Endodermal cell (in vitro differentiated cells): ENCODE measurements at regions not wholly inside any gene's neighbourhood (a gene's known extent, or its start where the extent isn't known, plus 50 kb on each side); places are given as distances from the start of the nearest gene placed in this dataset.

Experiments
- DNase-seq: peaks from one replicate; pipeline ENCODE4 v3.0.0-alpha.2; 2017
- H3K27ac ChIP-seq: 2 replicates; pipeline ENCODE4 v1.5.1; 2013; ENCODE audit warnings: mild to moderate bottlenecking, low read depth, low read length, moderate library complexity
- H3K27me3 ChIP-seq: 2 replicates; pipeline ENCODE4 v1.6.1; 2013; ENCODE audit warnings: mild to moderate bottlenecking, low read length, moderate library complexity; ENCODE audit not compliant: insufficient read depth, control insufficient read depth, poor library complexity, severe bottlenecking
- H3K36me3 ChIP-seq: 2 replicates; pipeline ENCODE4 v1.7.0; 2013; ENCODE audit warnings: mild to moderate bottlenecking, low read length, moderate library complexity; ENCODE audit not compliant: control insufficient read depth, insufficient read depth
- H3K4me1 ChIP-seq: one replicate; pipeline ENCODE4 v1.7.0; 2013; ENCODE audit warnings: low read length; ENCODE audit not compliant: control insufficient read depth, insufficient read depth
- H3K4me3 ChIP-seq: 2 replicates; pipeline ENCODE4 v1.5.1; 2013; ENCODE audit warnings: mild to moderate bottlenecking, low read length, moderate library complexity
- H3K9ac ChIP-seq: 2 replicates; pipeline ENCODE4 v1.6.1; 2013; ENCODE audit warnings: mild to moderate bottlenecking, low read length, moderate library complexity; ENCODE audit not compliant: poor library complexity, severe bottlenecking; ENCODE audit errors: extremely low read depth
- H3K9me3 ChIP-seq: 2 replicates; pipeline ENCODE4 v1.6.1; 2013; ENCODE audit warnings: mild to moderate bottlenecking, low read length, moderate library complexity; ENCODE audit not compliant: control insufficient read depth
- H3K27ac Mint-ChIP-seq: 2 replicates; pipeline ENCODE4 v1.8.0; 2020; ENCODE audit warnings: mixed read lengths
- H3K27me3 Mint-ChIP-seq: 2 replicates; pipeline ENCODE4 v1.8.0; 2021; ENCODE audit warnings: mild to moderate bottlenecking, mixed read lengths; ENCODE audit not compliant: insufficient read depth
- H3K36me3 Mint-ChIP-seq: 2 replicates; pipeline ENCODE4 v1.8.0; 2020; ENCODE audit warnings: low read depth, mixed read lengths
- H3K4me1 Mint-ChIP-seq: 2 replicates; pipeline ENCODE4 v1.8.0; 2020; ENCODE audit warnings: mixed read lengths
- H3K4me3 Mint-ChIP-seq: 2 replicates; pipeline ENCODE4 v1.8.0; 2020; ENCODE audit warnings: mild to moderate bottlenecking, moderate library complexity, mixed read lengths
- H3K9me3 Mint-ChIP-seq: 2 replicates; pipeline ENCODE4 v1.8.0; 2020; ENCODE audit warnings: mild to moderate bottlenecking, mixed read lengths
- WGBS, 2 experiments: methylation state at CpG; one replicate each; pipeline versions ENCODE4 v1.1.5 to v1.1.7; 2013; ENCODE audit warnings: missing lambda C conversion rate in 2 of 2, mixed read lengths in 1 of 2; ENCODE audit not compliant: insufficient coverage in 1 of 2, insufficient read length in 1 of 2; 5-methylcytosine and 5-hydroxymethylcytosine counted together
- TF ChIP-seq, protein P1 (sequence below): fragments of 200-600 bp; sonication (generic); conservative IDR thresholded peaks from 2 replicates; pipeline ENCODE4 v1.5.0; 2021; ENCODE audit warnings: antibody characterized with exemption, mild to moderate bottlenecking

DNA sequence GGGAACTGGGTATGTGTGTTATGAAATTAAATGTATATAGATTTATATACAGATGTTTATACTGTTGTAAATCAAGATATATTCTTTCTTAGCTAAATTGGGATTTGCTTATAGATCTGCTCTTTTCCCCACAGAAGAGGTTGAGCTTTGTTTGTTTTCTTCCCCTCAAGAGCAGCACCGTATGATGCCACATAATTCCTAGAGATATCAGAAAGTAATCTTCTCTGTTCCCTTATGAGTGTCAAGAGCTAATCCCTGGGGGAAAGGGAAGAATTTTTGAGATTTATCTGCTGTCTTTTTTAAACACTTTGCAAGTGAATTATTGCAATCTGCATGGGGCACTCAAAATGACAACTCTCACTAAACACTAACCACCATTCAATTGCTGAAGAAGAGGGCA, 68.7 kb upstream of the SP4 start:
- WGBS, 2 experiments: 56% methylated on average over 1 of the region's 1 CpG; no CpG with 5 or more reads in 1 of the 2 experiments
- TF ChIP-seq, protein P1, sequence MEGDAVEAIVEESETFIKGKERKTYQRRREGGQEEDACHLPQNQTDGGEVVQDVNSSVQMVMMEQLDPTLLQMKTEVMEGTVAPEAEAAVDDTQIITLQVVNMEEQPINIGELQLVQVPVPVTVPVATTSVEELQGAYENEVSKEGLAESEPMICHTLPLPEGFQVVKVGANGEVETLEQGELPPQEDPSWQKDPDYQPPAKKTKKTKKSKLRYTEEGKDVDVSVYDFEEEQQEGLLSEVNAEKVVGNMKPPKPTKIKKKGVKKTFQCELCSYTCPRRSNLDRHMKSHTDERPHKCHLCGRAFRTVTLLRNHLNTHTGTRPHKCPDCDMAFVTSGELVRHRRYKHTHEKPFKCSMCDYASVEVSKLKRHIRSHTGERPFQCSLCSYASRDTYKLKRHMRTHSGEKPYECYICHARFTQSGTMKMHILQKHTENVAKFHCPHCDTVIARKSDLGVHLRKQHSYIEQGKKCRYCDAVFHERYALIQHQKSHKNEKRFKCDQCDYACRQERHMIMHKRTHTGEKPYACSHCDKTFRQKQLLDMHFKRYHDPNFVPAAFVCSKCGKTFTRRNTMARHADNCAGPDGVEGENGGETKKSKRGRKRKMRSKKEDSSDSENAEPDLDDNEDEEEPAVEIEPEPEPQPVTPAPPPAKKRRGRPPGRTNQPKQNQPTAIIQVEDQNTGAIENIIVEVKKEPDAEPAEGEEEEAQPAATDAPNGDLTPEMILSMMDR: no peak

DNA sequence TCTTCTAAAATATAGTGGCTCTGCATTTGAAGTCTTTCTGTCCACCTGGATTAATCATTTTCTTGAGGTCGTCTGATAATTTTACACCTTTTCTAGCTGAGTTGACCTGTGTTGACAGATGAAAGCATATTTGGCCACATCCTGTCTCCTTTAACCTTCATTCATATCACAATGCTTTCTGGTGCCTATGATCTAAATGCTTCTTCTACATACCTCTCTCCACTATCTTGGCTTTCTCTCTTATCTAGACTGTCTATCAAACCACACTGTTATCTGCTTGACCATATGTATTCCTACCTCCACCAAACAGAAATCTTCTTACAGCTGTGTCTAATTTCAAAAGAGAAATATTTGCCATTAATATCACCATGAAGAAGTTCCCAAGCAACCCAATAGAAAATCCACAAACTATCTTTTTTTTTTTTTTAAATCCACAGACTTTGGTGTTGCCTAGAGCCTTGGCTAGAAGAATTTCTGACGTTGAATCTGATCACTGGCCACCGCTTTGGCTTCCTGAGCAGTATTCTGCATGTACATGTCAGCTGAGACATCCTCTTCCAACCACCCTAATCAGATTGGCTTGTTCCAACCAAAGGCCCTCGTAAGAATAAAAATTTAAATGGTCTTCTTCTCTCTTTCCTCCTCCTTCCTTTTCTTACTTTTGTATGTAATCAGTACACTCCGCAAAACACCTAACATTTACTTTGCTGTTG, 66.3 kb upstream of the SP4 start:
- no peaks in the 10 kb centered on the region for H3K36me3 Mint-ChIP-seq
- no peaks in the 10 kb centered on the region for H3K36me3 ChIP-seq
- peaks cover 2% of the 10 kb centered on the region for H3K27me3 Mint-ChIP-seq
- no peaks in the 10 kb centered on the region for H3K27me3 ChIP-seq
- H3K4me3 ChIP-seq: no peak overlapping the region
- no peaks in the 10 kb centered on the region for H3K4me1 ChIP-seq
- H3K9me3 ChIP-seq: peaks cover 11% of the 10 kb centered on the region
- no peaks in the 10 kb centered on the region for H3K9me3 Mint-ChIP-seq
- no peak overlapping the region for H3K9ac ChIP-seq
- H3K4me1 Mint-ChIP-seq: peaks cover 5% of the 10 kb centered on the region
- H3K27ac Mint-ChIP-seq: no peak overlapping the region
- TF ChIP-seq, protein P1: no peak
- no peak overlapping the region for H3K4me3 Mint-ChIP-seq
- no peak overlapping the region for H3K27ac ChIP-seq
- WGBS, 2 experiments: 95 to 98% methylated on average over 4 of the region's 5 CpGs
- no peak for DNase-seq

More for the DNA sequence above, 68.7 kb upstream of the SP4 start:
- Mint-ChIP-seq H3K27me3 (peaks cover 2% of the 10 kb centered on the region), H3K4me1 (peaks cover 5% of the 10 kb centered on the region), H3K27ac (no peak overlapping the region), H3K9me3 (no peaks in the 10 kb centered on the region), H3K36me3 (no peaks in the 10 kb centered on the region), H3K4me3 (no peak overlapping the region)
- no peak overlapping the region for H3K27ac ChIP-seq
- H3K36me3 ChIP-seq: no peaks in the 10 kb centered on the region
- H3K9ac ChIP-seq: no peak overlapping the region
- no peak for DNase-seq
- no peaks in the 10 kb centered on the region for H3K27me3 ChIP-seq
- no peaks in the 10 kb centered on the region for H3K4me1 ChIP-seq
- no peaks in the 10 kb centered on the region for H3K9me3 ChIP-seq
- H3K4me3 ChIP-seq: no peak overlapping the region

DNA sequence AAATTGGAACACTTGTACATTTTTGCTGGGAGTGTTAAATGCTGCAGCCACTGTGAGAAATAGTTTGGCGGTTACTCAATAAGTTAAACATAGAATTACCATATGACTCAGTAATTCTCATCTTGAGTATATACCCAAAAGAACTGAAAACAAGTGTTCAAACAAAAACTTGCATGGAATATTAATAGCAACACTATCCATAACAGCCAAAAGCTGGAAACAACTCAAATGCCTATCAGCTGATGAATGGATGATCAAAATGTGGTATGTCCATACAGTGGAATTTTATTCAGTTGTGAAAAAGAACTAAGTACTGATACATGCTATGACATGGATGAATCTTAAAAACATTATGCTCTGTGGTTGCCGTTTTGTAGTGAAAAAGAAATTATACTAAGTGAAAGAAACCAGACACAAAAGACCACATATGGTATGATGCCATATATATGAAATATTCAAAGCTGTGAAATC, 63.0 kb upstream of the SP4 start:
- DNase-seq: no peak
- TF ChIP-seq, protein P1: no peak
- Mint-ChIP-seq H3K4me1 (no peaks in the 10 kb centered on the region), H3K27ac (no peak overlapping the region), H3K36me3 (no peaks in the 10 kb centered on the region), H3K4me3 (no peak overlapping the region), H3K9me3 (no peaks in the 10 kb centered on the region), H3K27me3 (no peaks in the 10 kb centered on the region)
- H3K9ac ChIP-seq: no peak overlapping the region
- WGBS, 2 experiments: 95 to 100% methylated on average over 1 to 2 of the region's 2 CpGs
- H3K36me3 ChIP-seq: no peaks in the 10 kb centered on the region
- peaks cover 11% of the 10 kb centered on the region for H3K9me3 ChIP-seq
- H3K27ac ChIP-seq: no peak overlapping the region
- H3K4me3 ChIP-seq: no peak overlapping the region
- no peaks in the 10 kb centered on the region for H3K4me1 ChIP-seq
- no peaks in the 10 kb centered on the region for H3K27me3 ChIP-seq
